ENCODE measurements at regions not wholly inside any gene's neighbourhood (a gene's known extent, or its start where the extent isn't known, plus 50 kb on each side); places are given as distances from the start of the nearest gene placed in this dataset.
A peak's percentile ranks its signal among the peaks of the same experiment; 100 is the strongest.
"Not testable (repeated sequence)": the region's sequence is repeated elsewhere in the genome, so short reads cannot be mapped to it uniquely, and the experiment has no call there.

GRCh38 chr6:81228912-81229555, 523.4 kb downstream of the TENT5A start:
- no peak for DNase-seq

DNA sequence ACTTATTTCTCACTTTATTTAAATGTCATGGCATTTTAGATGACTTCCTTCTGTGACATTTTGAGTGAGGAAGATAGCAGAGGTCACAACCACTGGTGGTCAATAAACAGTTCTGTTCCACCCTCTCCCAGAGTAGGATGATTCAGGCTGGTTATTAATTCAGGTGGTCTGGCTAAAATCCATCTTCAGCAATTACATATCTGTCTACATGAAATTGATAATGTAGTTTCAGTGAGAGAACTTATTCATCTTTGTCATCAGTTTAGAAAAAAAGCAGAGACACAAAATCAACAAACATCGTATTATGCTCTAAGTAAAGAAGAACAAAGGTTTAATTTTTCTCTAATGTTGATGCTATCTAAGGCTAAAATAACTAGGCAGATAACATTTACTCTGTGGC, 525.5 kb downstream of the TENT5A start:
- DNase-seq: no peak

GRCh38 chr6:81216668-81217067, 535.8 kb downstream of the TENT5A start:
- no peak for DNase-seq

- DNase-seq: no peak
Measured at GRCh38 chr6:81215092-81215432, 537.4 kb downstream of the TENT5A start.

DNA sequence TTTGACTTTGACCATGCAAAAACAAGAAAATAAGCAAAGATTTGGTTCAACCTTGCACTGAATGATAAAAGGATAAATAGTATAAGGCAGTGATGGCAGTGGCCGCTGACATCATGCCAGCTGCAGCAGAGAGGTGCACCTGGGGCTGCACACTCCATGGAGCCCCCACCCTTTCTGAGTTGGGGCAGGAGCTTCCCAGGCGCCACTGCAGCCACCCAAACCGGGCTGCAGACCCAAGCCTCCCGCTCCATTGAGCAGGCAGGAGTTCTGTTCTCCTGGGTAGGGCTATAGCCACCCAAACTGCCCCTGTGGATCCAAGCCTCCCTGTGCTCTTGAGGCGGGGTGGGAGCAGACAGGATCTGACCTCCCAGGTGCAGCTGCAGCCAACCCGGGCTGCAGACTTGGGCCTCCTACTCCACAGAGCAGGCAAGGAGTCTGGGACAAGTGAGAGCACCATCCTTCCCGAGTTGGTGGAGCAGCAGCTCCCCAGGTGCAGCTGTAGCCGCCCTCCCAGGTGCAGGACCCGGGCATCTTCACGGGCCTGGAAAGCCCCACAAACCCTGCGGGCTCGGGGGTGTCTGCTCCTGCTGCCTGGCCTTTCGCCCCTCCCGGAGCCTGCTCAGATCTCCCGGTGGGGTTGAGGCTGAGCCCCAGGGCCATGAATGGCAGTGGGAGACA, 537.9 kb downstream of the TENT5A start:
- DNase-seq: no peak

- DNase-seq: no peak
Measured at GRCh38 chr6:81204731-81205130, 547.8 kb downstream of the TENT5A start.

- DNase-seq: no peak
Measured at GRCh38 chr6:81194374-81194773, 558.1 kb downstream of the TENT5A start.

DNA sequence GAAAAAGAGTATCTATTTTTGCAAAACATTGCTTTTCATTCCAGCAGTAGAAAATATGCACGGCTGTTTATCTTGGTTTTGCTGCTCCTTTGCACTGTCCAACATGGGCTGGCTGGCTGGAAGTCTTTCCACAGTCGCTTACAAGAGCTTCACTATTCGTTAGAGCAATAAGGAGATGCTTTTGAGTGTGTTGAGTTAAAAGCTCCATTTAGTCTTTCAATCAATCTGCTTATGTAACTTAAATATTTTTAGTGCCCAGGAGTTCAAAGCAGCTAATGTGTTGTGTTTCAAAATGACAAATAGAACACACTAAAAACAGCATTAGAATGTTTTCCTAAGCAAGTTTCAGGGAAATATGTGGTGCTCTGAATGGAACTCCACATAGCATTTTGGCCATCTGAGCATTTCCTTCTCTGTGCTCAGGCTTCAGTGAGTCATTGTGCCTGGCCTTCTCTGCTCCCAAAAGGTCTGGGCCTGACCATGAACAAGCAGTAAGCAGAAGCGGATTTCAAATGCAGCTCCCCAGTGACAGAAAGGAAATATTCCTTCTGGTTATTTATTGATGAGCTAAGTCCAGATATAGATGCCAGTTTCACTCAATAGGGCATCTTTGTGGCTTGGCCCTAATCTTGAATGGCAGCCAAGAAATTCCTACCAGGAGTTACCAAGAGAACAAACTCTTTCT, 580.3 kb downstream of the TENT5A start:
- no peak for DNase-seq

DNA sequence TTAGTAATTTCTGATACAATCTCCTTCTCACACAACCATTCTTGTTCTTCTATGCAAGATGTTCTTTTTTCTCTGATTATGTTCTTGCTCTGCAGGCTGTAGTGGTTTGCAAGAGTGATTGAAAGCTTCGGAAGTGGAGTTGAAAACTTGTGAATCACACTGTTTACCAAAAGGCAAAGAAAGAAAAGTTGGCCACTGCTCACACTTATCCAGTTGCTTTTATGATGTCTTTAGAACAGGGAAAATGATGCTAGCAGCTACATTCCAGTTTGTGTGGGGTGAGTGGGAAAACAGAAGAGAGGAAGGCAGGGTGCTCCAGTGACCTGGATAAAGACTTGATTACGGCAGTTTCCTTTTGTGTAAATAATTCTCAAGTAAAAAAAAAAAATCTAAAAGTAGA, 583.3 kb downstream of the TENT5A start:
- DNase-seq: no peak

- no peak for DNase-seq
Measured at GRCh38 chr6:81166770-81167169, 585.7 kb downstream of the TENT5A start.

GRCh38 chr6:81158956-81159355, 593.5 kb downstream of the TENT5A start:
- DNase-seq: no peak

- no peak for DNase-seq
Measured at GRCh38 chr6:81148751-81149150, 603.7 kb downstream of the TENT5A start.

DNA sequence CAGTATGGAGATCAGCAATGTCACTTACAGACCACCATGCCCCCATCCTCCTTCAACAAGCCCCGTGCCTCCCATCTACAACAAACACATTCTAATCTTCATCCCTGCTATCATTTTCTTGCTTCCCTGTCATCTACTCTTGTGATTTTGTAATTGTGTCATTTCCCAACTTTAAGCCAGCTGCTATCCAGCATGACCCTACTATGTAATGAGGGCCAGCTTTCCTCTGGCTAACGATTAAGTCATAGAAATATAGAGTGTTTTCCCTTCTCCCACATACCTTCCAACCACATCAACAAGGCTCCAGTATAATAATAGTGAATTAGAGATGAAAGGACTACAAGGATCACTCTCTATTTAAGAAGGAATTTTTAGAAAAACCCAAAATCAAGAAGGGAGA, 607.0 kb downstream of the TENT5A start:
- no peak for DNase-seq

DNA sequence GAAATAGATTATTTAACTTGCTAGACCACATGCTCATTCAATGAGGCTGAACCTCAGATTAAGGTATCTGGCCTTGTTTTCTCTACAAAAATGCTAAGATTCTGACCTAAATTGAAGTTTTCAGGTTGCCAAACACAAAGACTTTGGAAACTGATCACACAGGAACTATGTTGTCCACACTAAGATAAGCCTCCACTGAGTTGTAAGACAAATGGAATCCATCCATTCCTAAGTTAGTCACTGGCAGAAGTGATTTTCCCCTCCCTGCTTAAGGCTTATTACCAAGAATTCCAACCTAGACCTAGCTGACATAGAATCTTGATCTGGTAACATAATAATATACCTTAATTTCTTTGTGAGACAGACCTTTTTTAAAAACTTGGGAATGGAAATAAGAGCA, 608.1 kb downstream of the TENT5A start:
- no peak for DNase-seq

DNA sequence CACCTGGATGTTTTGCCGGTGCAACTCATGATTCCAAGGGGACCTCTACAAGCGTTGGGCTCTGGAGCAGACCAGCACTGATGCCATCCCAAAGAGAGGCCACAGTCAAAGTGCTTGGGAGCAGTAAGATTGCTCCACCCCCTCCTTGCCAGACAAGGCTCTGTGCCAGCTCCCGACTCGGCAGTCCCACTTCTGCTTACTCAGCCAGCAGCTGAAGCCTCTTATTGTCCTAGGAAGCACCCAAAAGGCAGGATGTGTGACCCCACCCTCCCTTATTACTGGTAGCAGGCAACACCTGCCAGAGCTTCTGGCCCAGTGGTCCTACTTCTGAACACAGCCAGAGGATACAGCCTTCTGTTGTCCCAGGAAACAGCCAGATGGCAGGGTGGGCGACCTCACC, 614.2 kb downstream of the TENT5A start:
- no peak for DNase-seq

GRCh38 chr6:81130969-81131368, 621.5 kb downstream of the TENT5A start:
- peak in 1 of 5 experiments; percentile 3 for DNase-seq

DNA sequence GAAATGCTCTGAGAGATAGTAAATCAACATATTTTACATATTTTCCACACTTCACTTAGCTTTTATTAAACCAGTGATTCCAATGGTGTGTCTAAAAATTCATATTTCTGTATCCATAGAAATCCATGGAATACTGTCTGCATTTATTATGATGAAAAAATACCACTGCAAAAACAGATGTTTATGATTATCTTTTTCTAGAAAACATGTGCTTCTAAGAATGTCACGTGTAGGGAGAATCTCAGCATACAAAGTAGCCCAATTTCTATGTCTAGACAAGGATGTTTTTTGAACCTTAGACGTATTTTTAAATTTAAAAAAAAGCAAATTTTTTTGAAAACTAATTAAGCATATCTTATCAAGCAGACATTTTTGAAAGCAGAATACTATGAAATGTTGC, 622.4 kb downstream of the TENT5A start:
- no peak for DNase-seq

- peak in 1 of 5 experiments; percentile 5 for DNase-seq
Measured at GRCh38 chr6:81128671-81129070, 623.8 kb downstream of the TENT5A start.

DNA sequence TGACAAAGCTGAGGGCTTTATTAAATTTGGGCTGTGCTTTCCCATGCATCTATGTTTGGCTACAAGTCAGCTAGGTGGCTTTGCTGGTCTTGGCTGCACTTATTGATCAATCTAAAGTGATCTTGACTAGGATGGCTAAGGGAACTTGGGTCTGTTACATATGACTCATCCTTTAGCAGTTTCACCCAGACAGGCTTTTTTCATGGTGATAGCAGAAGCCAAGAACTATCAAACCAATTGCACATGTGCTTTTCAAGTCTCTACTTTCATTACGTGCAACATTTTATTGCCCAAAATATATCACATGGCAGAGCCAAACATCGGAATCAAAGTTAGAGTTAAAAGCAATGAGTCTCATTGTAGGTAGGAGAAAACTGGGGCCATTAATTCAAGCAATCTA, 626.3 kb downstream of the TENT5A start:
- DNase-seq: no peak

- DNase-seq: no peak
Measured at GRCh38 chr6:81120280-81120679, 632.2 kb downstream of the TENT5A start.

- DNase-seq: peak in 1 of 5 experiments; percentile 1
Measured at GRCh38 chr6:81105998-81106397, 646.5 kb downstream of the TENT5A start.

GRCh38 chr6:81098109-81098814, 654.2 kb downstream of the TENT5A start:
- no peak for DNase-seq

DNA sequence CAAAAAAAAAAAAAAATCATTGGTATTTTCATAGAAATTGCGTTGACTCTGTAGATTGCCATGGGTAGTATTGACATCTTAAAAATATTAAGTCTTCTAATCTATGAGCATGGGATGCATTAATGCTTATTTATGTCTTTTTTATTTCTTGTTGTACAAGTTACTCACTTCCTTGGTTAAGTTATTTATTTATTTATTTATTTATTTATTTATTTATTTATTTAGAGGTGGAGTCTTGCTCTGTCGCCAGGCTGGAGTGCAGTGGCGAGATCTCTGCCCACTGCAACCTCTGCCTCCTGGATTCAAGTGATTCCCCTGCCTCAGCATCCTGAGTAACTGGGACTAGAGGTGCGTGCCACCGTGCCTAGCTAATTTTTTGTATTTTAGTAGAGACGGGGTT, 656.0 kb downstream of the TENT5A start:
- DNase-seq: not testable (repeated sequence)

GRCh38 chr6:81093051-81093450, 659.4 kb downstream of the TENT5A start:
- DNase-seq: no peak
